WTC11 (cell line): ENCODE measurements at regions not wholly inside any gene's neighbourhood (a gene's known extent, or its start where the extent isn't known, plus 50 kb on each side); places are given as distances from the start of the nearest gene placed in this dataset.

Source experiments
- ATAC-seq: fragments of 200-7000 bp; cut with Tn5 transposase; 2 replicates; pipeline ENCODE4 v1.10.0; 2021; ENCODE audit warnings: mild to moderate bottlenecking, moderate library complexity
- CTCF ChIA-PET: fragments of 300-600 bp; sonication (Branson Sonifier 250); formaldehyde crosslinking; loops from one replicate; lab custom pipeline; 2021; ENCODE audit warnings: antibody characterized with exemption; lab: Charles Lee
- POLR2A ChIA-PET: fragments of 350-600 bp; sonication (Branson Sonifier 250); formaldehyde crosslinking; loops from one replicate; lab custom pipeline; 2021; ENCODE audit warnings: antibody characterized with exemption; lab: Charles Lee
- DNase-seq: peaks from one replicate; pipeline ENCODE4 v3.0.0; 2021; ENCODE audit warnings: low spot score
- H3K27ac Mint-ChIP-seq: 2 replicates; pipeline ENCODE4 v1.8.0; 2021; ENCODE audit warnings: mixed read lengths
- H3K27me3 Mint-ChIP-seq: 2 replicates; pipeline ENCODE4 v1.8.0; 2021; ENCODE audit warnings: low read depth, mild to moderate bottlenecking, moderate library complexity, mixed read lengths
- H3K36me3 Mint-ChIP-seq: 2 replicates; pipeline ENCODE4 v1.8.0; 2021; ENCODE audit warnings: mixed read lengths
- H3K4me1 Mint-ChIP-seq: 2 replicates; pipeline ENCODE4 v1.8.0; 2022; ENCODE audit warnings: mixed read lengths
- H3K4me3 Mint-ChIP-seq: 2 replicates; pipeline ENCODE4 v1.8.0; 2021; ENCODE audit warnings: mild to moderate bottlenecking, moderate library complexity, mixed read lengths
- H3K9me3 Mint-ChIP-seq: 2 replicates; pipeline ENCODE4 v1.8.0; 2021; ENCODE audit warnings: mixed read lengths
- ATF1 ChIP-seq: sonication (generic); formaldehyde crosslinking; IDR thresholded peaks from 2 replicates; pipeline ENCODE4 v1.8.1; 2023; ENCODE audit warnings: mild to moderate bottlenecking, moderate library complexity, missing genetic modification reagents
- IRF2 ChIP-seq: sonication (generic); formaldehyde crosslinking; IDR thresholded peaks from 2 replicates; pipeline ENCODE4 v1.8.0; 2022; ENCODE audit warnings: low read depth, missing genetic modification reagents, borderline replicate concordance
- NFE2L1 ChIP-seq: sonication (generic); formaldehyde crosslinking; IDR thresholded peaks from 2 replicates; pipeline ENCODE4 v1.8.1; 2023; ENCODE audit warnings: missing genetic modification reagents
- TEAD1 ChIP-seq: sonication (generic); formaldehyde crosslinking; IDR thresholded peaks from 2 replicates; pipeline ENCODE4 v1.8.0; 2022; ENCODE audit warnings: mild to moderate bottlenecking, missing genetic modification reagents
- TEAD4 ChIP-seq: sonication (generic); formaldehyde crosslinking; IDR thresholded peaks from 2 replicates; pipeline ENCODE4 v1.8.0; 2022; ENCODE audit warnings: mild to moderate bottlenecking, missing genetic modification reagents
- ZNF317 ChIP-seq: sonication (generic); formaldehyde crosslinking; IDR thresholded peaks from 2 replicates; pipeline ENCODE4 v1.8.1; 2023; ENCODE audit warnings: low read depth, mild to moderate bottlenecking, moderate library complexity, missing genetic modification reagents, borderline replicate concordance
- TF ChIP-seq, protein P1 (sequence below): fragments of 250-450 bp; sonication (Bioruptor Pico); IDR thresholded peaks from 2 replicates; pipeline ENCODE4 v1.8.0; 2021; ENCODE audit warnings: mild to moderate bottlenecking
- TF ChIP-seq, protein P2 (sequence below): fragments of 250-450 bp; sonication (Bioruptor Pico); IDR thresholded peaks from 2 replicates; pipeline ENCODE4 v2.1.2; 2022; ENCODE audit warnings: mild to moderate bottlenecking, moderate library complexity
- TF ChIP-seq, protein P3 (sequence below): fragments of 250-450 bp; sonication (Bioruptor Pico); IDR thresholded peaks from 2 replicates; pipeline ENCODE4 v1.9.0; 2021; ENCODE audit warnings: mild to moderate bottlenecking
- TF ChIP-seq, protein P4 (sequence below): sonication (generic); formaldehyde crosslinking; IDR thresholded peaks from 2 replicates; pipeline ENCODE4 v1.8.0; 2023; ENCODE audit warnings: missing genetic modification reagents, mild to moderate bottlenecking, borderline replicate concordance
- TF ChIP-seq, protein P5 (sequence below): sonication (generic); formaldehyde crosslinking; IDR thresholded peaks from 2 replicates; pipeline ENCODE4 v1.8.1; 2022; ENCODE audit warnings: mild to moderate bottlenecking, moderate library complexity, missing genetic modification reagents
- TF ChIP-seq, protein P6 (sequence below): fragments of 250-450 bp; sonication (Bioruptor Pico); conservative IDR thresholded peaks from 2 replicates; pipeline ENCODE4 v1.9.0; 2021; ENCODE audit warnings: mild to moderate bottlenecking
- TF ChIP-seq, protein P7 (sequence below): sonication (generic); formaldehyde crosslinking; IDR thresholded peaks from 2 replicates; pipeline ENCODE4 v1.8.0; 2022; ENCODE audit warnings: missing genetic modification reagents

DNA sequence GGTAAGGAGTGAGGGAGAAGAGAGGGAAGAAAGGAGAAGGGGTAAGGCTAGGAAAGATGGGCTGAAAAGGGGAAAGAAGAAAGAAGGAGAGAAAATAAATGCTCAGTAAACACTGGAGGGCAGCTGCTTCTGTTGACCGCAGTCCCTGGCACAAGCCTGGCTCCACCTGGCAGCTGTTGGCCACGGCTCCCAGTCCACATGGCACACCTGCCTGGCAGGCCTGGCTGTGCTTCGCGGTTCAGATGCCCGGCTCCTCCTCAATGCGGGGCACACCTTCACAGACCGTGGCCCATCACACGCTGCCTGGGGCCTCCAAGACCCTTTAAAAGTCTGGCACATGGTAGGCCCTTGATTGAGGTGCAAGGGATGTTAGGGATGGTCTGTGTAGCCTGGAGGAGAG, 516.8 kb upstream of the PROK2 start:
- H3K4me1 Mint-ChIP-seq = peaks cover 51% of the 10 kb centered on the region

DNA sequence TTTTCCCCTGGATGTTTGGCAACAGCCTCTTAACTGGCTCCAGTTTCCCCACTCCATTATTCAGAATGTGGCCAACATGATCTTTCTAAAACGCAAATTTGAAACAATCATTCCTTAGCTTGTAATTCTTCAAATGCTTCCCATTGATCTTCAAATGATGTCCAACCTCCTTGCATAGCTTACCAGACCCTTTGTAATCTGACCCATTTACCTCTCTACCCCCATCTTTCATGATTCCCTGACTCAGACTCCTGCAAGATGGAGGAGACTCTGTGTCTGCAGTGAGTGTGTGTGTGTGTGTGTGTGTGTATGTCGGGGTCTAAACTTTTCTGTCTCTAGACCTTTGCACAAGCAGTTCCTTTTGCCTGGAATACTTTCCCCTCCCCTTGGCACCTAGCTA, 515.7 kb upstream of the PROK2 start:
- Mint-ChIP-seq H3K36me3 (no peaks in the 10 kb centered on the region), H3K4me3 (no peak overlapping the region), H3K9me3 (peaks cover 7% of the 10 kb centered on the region; the same call in 1 of the 2 replicates), H3K27me3 (peaks cover 5% of the 10 kb centered on the region; the same call in 1 of the 2 replicates), H3K27ac (no peak overlapping the region), H3K4me1 (peaks cover 48% of the 10 kb centered on the region)
- ChIA-PET POLR2A (no interaction called here), CTCF (interaction anchor here (1.4 kb wide), 1 partner anchor 35 kb away, joined by 3 read pairs; no protein-coding TSS in a partner anchor)
- no peak for ATAC-seq
- no peak for DNase-seq
- TF ChIP-seq ZNF317 (CRISPR knock-in tag) = no peak
- no peak for TF ChIP-seq ATF1
- TF ChIP-seq, protein P1, sequence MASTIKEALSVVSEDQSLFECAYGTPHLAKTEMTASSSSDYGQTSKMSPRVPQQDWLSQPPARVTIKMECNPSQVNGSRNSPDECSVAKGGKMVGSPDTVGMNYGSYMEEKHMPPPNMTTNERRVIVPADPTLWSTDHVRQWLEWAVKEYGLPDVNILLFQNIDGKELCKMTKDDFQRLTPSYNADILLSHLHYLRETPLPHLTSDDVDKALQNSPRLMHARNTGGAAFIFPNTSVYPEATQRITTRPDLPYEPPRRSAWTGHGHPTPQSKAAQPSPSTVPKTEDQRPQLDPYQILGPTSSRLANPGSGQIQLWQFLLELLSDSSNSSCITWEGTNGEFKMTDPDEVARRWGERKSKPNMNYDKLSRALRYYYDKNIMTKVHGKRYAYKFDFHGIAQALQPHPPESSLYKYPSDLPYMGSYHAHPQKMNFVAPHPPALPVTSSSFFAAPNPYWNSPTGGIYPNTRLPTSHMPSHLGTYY (CRISPR knock-in tag) = no peak
- TF ChIP-seq, protein P2, sequence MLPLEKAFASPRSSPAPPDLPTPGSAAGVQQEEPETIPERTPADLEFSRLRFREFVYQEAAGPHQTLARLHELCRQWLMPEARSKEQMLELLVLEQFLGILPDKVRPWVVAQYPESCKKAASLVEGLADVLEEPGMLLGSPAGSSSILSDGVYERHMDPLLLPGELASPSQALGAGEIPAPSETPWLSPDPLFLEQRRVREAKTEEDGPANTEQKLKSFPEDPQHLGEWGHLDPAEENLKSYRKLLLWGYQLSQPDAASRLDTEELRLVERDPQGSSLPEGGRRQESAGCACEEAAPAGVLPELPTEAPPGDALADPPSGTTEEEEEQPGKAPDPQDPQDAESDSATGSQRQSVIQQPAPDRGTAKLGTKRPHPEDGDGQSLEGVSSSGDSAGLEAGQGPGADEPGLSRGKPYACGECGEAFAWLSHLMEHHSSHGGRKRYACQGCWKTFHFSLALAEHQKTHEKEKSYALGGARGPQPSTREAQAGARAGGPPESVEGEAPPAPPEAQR = no peak
- TF ChIP-seq, protein P3, sequence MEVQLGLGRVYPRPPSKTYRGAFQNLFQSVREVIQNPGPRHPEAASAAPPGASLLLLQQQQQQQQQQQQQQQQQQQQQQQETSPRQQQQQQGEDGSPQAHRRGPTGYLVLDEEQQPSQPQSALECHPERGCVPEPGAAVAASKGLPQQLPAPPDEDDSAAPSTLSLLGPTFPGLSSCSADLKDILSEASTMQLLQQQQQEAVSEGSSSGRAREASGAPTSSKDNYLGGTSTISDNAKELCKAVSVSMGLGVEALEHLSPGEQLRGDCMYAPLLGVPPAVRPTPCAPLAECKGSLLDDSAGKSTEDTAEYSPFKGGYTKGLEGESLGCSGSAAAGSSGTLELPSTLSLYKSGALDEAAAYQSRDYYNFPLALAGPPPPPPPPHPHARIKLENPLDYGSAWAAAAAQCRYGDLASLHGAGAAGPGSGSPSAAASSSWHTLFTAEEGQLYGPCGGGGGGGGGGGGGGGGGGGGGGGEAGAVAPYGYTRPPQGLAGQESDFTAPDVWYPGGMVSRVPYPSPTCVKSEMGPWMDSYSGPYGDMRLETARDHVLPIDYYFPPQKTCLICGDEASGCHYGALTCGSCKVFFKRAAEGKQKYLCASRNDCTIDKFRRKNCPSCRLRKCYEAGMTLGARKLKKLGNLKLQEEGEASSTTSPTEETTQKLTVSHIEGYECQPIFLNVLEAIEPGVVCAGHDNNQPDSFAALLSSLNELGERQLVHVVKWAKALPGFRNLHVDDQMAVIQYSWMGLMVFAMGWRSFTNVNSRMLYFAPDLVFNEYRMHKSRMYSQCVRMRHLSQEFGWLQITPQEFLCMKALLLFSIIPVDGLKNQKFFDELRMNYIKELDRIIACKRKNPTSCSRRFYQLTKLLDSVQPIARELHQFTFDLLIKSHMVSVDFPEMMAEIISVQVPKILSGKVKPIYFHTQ (CRISPR knock-in tag) = no peak
- TF ChIP-seq, protein P4, sequence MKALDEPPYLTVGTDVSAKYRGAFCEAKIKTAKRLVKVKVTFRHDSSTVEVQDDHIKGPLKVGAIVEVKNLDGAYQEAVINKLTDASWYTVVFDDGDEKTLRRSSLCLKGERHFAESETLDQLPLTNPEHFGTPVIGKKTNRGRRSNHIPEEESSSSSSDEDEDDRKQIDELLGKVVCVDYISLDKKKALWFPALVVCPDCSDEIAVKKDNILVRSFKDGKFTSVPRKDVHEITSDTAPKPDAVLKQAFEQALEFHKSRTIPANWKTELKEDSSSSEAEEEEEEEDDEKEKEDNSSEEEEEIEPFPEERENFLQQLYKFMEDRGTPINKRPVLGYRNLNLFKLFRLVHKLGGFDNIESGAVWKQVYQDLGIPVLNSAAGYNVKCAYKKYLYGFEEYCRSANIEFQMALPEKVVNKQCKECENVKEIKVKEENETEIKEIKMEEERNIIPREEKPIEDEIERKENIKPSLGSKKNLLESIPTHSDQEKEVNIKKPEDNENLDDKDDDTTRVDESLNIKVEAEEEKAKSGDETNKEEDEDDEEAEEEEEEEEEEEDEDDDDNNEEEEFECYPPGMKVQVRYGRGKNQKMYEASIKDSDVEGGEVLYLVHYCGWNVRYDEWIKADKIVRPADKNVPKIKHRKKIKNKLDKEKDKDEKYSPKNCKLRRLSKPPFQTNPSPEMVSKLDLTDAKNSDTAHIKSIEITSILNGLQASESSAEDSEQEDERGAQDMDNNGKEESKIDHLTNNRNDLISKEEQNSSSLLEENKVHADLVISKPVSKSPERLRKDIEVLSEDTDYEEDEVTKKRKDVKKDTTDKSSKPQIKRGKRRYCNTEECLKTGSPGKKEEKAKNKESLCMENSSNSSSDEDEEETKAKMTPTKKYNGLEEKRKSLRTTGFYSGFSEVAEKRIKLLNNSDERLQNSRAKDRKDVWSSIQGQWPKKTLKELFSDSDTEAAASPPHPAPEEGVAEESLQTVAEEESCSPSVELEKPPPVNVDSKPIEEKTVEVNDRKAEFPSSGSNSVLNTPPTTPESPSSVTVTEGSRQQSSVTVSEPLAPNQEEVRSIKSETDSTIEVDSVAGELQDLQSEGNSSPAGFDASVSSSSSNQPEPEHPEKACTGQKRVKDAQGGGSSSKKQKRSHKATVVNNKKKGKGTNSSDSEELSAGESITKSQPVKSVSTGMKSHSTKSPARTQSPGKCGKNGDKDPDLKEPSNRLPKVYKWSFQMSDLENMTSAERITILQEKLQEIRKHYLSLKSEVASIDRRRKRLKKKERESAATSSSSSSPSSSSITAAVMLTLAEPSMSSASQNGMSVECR = no peak

More for the DNA sequence above, 516.8 kb upstream of the PROK2 start:
- H3K27ac Mint-ChIP-seq = no peak overlapping the region
- ChIA-PET CTCF (interaction anchor here (1.4 kb wide), 1 partner anchor 36 kb away, joined by 3 read pairs; no protein-coding TSS in a partner anchor), POLR2A (no interaction called here)
- no peaks in the 10 kb centered on the region for H3K36me3 Mint-ChIP-seq
- ATAC-seq = no peak
- H3K27me3 Mint-ChIP-seq = peaks cover 5% of the 10 kb centered on the region; the same call in 1 of the 2 replicates
- no peak overlapping the region for H3K4me3 Mint-ChIP-seq
- TF ChIP-seq, protein P5, sequence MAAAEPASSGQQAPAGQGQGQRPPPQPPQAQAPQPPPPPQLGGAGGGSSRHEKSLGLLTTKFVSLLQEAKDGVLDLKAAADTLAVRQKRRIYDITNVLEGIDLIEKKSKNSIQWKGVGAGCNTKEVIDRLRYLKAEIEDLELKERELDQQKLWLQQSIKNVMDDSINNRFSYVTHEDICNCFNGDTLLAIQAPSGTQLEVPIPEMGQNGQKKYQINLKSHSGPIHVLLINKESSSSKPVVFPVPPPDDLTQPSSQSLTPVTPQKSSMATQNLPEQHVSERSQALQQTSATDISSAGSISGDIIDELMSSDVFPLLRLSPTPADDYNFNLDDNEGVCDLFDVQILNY (CRISPR knock-in tag) = no peak
- TF ChIP-seq, protein P1 (CRISPR knock-in tag) = no peak
- TF ChIP-seq IRF2 (CRISPR knock-in tag) = no peak
- TF ChIP-seq NFE2L1 = no peak
- TF ChIP-seq, protein P6, sequence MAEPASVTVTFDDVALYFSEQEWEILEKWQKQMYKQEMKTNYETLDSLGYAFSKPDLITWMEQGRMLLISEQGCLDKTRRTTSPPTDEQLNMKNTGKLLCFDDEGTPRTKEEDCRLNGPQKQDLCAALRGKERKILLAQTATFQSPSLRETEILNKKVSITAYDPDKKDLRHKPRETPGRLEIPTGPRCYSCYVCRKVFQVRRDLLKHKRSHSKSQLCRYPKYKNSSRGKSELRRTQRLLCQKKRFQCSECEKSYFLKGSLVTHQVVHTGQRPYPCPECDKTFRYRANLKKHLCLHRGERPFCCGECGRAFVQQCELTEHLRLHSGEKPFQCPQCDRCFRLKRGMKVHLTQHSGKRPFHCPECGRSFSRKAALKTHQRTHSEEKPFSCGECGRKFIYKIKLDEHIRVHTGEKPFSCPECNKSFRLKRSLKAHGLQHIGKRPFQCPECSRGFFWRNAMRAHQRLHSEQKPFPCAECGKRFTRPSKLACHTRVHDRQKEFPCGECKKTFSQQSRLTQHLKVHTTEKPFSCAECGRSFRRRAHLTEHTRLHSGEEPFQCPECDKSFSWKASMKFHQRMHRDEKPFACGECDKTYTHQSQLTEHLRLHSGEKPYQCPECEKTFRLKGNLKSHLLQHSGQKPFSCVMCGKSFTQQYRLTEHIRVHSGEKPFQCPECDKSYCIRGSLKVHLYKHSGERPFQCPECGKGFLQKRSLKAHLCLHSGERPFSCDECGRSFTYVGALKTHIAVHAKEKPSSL (CRISPR knock-in tag) = no peak
- no peak for TF ChIP-seq TEAD4 (CRISPR knock-in tag)
- TF ChIP-seq, protein P7, sequence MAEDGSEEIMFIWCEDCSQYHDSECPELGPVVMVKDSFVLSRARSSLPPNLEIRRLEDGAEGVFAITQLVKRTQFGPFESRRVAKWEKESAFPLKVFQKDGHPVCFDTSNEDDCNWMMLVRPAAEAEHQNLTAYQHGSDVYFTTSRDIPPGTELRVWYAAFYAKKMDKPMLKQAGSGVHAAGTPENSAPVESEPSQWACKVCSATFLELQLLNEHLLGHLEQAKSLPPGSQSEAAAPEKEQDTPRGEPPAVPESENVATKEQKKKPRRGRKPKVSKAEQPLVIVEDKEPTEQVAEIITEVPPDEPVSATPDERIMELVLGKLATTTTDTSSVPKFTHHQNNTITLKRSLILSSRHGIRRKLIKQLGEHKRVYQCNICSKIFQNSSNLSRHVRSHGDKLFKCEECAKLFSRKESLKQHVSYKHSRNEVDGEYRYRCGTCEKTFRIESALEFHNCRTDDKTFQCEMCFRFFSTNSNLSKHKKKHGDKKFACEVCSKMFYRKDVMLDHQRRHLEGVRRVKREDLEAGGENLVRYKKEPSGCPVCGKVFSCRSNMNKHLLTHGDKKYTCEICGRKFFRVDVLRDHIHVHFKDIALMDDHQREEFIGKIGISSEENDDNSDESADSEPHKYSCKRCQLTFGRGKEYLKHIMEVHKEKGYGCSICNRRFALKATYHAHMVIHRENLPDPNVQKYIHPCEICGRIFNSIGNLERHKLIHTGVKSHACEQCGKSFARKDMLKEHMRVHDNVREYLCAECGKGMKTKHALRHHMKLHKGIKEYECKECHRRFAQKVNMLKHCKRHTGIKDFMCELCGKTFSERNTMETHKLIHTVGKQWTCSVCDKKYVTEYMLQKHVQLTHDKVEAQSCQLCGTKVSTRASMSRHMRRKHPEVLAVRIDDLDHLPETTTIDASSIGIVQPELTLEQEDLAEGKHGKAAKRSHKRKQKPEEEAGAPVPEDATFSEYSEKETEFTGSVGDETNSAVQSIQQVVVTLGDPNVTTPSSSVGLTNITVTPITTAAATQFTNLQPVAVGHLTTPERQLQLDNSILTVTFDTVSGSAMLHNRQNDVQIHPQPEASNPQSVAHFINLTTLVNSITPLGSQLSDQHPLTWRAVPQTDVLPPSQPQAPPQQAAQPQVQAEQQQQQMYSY (CRISPR knock-in tag) = no peak
- TF ChIP-seq TEAD1 = no peak
- no peak for DNase-seq
- peaks cover 7% of the 10 kb centered on the region; the same call in 1 of the 2 replicates for H3K9me3 Mint-ChIP-seq
